HG03103 (cell line): ENCODE measurements at regions not wholly inside any gene's neighbourhood (a gene's known extent, or its start where the extent isn't known, plus 50 kb on each side); places are given as distances from the start of the nearest gene placed in this dataset.
"Not testable (repeated sequence)": the region's sequence is repeated elsewhere in the genome, so short reads cannot be mapped to it uniquely, and the experiment has no call there.

Source experiments
- ATAC-seq: cut with Tn5 transposase; IDR thresholded peaks from one replicate; pipeline ENCODE4 v1.9.1; 2021; ENCODE audit warnings: low read depth; ENCODE audit not compliant: unreplicated experiment

GRCh38 chr2:67145851-67146250, 251.3 kb upstream of the ETAA1 start:
- ATAC-seq = no peak

- no peak for ATAC-seq
These were observed 240.3 kb upstream of the ETAA1 start for GRCh38 chr2:67156796-67157195.

GRCh38 chr2:67158718-67159117, 238.4 kb upstream of the ETAA1 start:
- ATAC-seq = no peak

GRCh38 chr2:67159929-67160328, 237.2 kb upstream of the ETAA1 start:
- no peak for ATAC-seq

GRCh38 chr2:67164771-67165522, 232.2 kb upstream of the ETAA1 start:
- no peak for ATAC-seq

- ATAC-seq = no peak
These were observed 231.6 kb upstream of the ETAA1 start for GRCh38 chr2:67165523-67165990.

GRCh38 chr2:67166511-67166910, 230.6 kb upstream of the ETAA1 start:
- ATAC-seq = not testable (repeated sequence)

- no peak for ATAC-seq
These were observed 227.6 kb upstream of the ETAA1 start for GRCh38 chr2:67169417-67170140.

GRCh38 chr2:67179526-67179925, 217.6 kb upstream of the ETAA1 start:
- no peak for ATAC-seq

- no peak for ATAC-seq
These were observed 216.3 kb upstream of the ETAA1 start for GRCh38 chr2:67180841-67181240.

- ATAC-seq = no peak
These were observed 214.2 kb upstream of the ETAA1 start for GRCh38 chr2:67182884-67183283.

GRCh38 chr2:67186326-67186725, 210.8 kb upstream of the ETAA1 start:
- ATAC-seq = no peak

- ATAC-seq = no peak
These were observed 210.3 kb upstream of the ETAA1 start for GRCh38 chr2:67186871-67187270.

- not testable (repeated sequence) for ATAC-seq
These were observed 201.8 kb upstream of the ETAA1 start for GRCh38 chr2:67195327-67195726.

GRCh38 chr2:67201521-67201920, 195.6 kb upstream of the ETAA1 start:
- ATAC-seq = no peak

- ATAC-seq = no peak
These were observed 192.8 kb upstream of the ETAA1 start for GRCh38 chr2:67204349-67204748.

GRCh38 chr2:67208887-67209500, 188.1 kb upstream of the ETAA1 start:
- no peak for ATAC-seq

- ATAC-seq = no peak
These were observed 186.7 kb upstream of the ETAA1 start for GRCh38 chr2:67210430-67210829.

GRCh38 chr2:67212203-67212602, 184.9 kb upstream of the ETAA1 start:
- no peak for ATAC-seq

- ATAC-seq = no peak
These were observed 183.9 kb upstream of the ETAA1 start for GRCh38 chr2:67213270-67213670.

GRCh38 chr2:67213677-67214402, 183.3 kb upstream of the ETAA1 start:
- no peak for ATAC-seq
